ENCODE measurements at regions not wholly inside any gene's neighbourhood (a gene's known extent, or its start where the extent isn't known, plus 50 kb on each side); places are given as distances from the start of the nearest gene placed in this dataset.
"Not testable (repeated sequence)": the region's sequence is repeated elsewhere in the genome, so short reads cannot be mapped to it uniquely, and the experiment has no call there.

GRCh38 chr2:236823041-236823629 lies 253.5 kb downstream of the ACKR3 start:
- Mint-ChIP-seq H3K36me3 (no peaks in the 10 kb centered on the region), H3K9me3 (peaks cover 7% of the 10 kb centered on the region), H3K27ac (no peak overlapping the region), H3K4me1 (no peaks in the 10 kb centered on the region), H3K4me3 (no peak overlapping the region), H3K27me3 (peaks cover 14% of the 10 kb centered on the region)
- peak; percentile 18 for ATAC-seq

GRCh38 chr2:236823963-236824362 lies 254.3 kb downstream of the ACKR3 start:
- ATAC-seq, result no peak
- Mint-ChIP-seq H3K36me3 (no peaks in the 10 kb centered on the region), H3K9me3 (peaks cover 7% of the 10 kb centered on the region), H3K4me3 (no peak overlapping the region), H3K4me1 (no peaks in the 10 kb centered on the region), H3K27me3 (peaks cover 5% of the 10 kb centered on the region), H3K27ac (no peak overlapping the region)

GRCh38 chr2:236824836-236825235 lies 255.2 kb downstream of the ACKR3 start:
- Mint-ChIP-seq H3K4me3 (no peak overlapping the region), H3K36me3 (no peaks in the 10 kb centered on the region), H3K27me3 (no peaks in the 10 kb centered on the region), H3K27ac (no peak overlapping the region), H3K4me1 (no peaks in the 10 kb centered on the region), H3K9me3 (peaks cover 7% of the 10 kb centered on the region)
- no peak for ATAC-seq

- Mint-ChIP-seq H3K4me3 (no peak overlapping the region), H3K4me1 (no peaks in the 10 kb centered on the region), H3K9me3 (peaks cover 7% of the 10 kb centered on the region), H3K27ac (no peak overlapping the region), H3K27me3 (peaks cover 6% of the 10 kb centered on the region), H3K36me3 (no peaks in the 10 kb centered on the region)
- no peak for ATAC-seq
Observed at GRCh38 chr2:236825989-236826510, 256.4 kb downstream of the ACKR3 start.

- no peaks in the 10 kb centered on the region for H3K4me1 Mint-ChIP-seq
- peaks cover 4% of the 10 kb centered on the region for H3K9me3 Mint-ChIP-seq
- no peaks in the 10 kb centered on the region for H3K36me3 Mint-ChIP-seq
- no peak for ATAC-seq
- peaks cover 13% of the 10 kb centered on the region for H3K27me3 Mint-ChIP-seq
- H3K4me3 Mint-ChIP-seq, result no peak overlapping the region
- H3K27ac Mint-ChIP-seq, result no peak overlapping the region
Observed at GRCh38 chr2:236826606-236827156, 257.1 kb downstream of the ACKR3 start.

GRCh38 chr2:236827997-236828396 lies 257.7 kb upstream of the COPS8 start:
- H3K27ac Mint-ChIP-seq, result no peak overlapping the region
- no peaks in the 10 kb centered on the region for H3K9me3 Mint-ChIP-seq
- no peaks in the 10 kb centered on the region for H3K4me1 Mint-ChIP-seq
- no peak overlapping the region for H3K4me3 Mint-ChIP-seq
- ATAC-seq, result no peak
- H3K36me3 Mint-ChIP-seq, result no peaks in the 10 kb centered on the region
- peaks cover 20% of the 10 kb centered on the region for H3K27me3 Mint-ChIP-seq

- Mint-ChIP-seq H3K9me3 (no peaks in the 10 kb centered on the region), H3K27me3 (peaks cover 20% of the 10 kb centered on the region), H3K36me3 (no peaks in the 10 kb centered on the region), H3K4me1 (no peaks in the 10 kb centered on the region), H3K4me3 (no peak overlapping the region), H3K27ac (no peak overlapping the region)
- ATAC-seq, result no peak
Observed at GRCh38 chr2:236828820-236829219, 256.9 kb upstream of the COPS8 start.

- Mint-ChIP-seq H3K27ac (no peak overlapping the region), H3K4me1 (no peaks in the 10 kb centered on the region), H3K36me3 (no peaks in the 10 kb centered on the region), H3K27me3 (peaks cover 23% of the 10 kb centered on the region), H3K9me3 (peaks cover 1% of the 10 kb centered on the region), H3K4me3 (no peak overlapping the region)
- no peak for ATAC-seq
Observed at GRCh38 chr2:236830926-236831325, 254.8 kb upstream of the COPS8 start.

GRCh38 chr2:236831698-236832097 lies 254.0 kb upstream of the COPS8 start:
- no peak for ATAC-seq
- Mint-ChIP-seq H3K9me3 (peaks cover 6% of the 10 kb centered on the region), H3K36me3 (no peaks in the 10 kb centered on the region), H3K27me3 (peaks cover 30% of the 10 kb centered on the region), H3K4me3 (no peak overlapping the region), H3K4me1 (no peaks in the 10 kb centered on the region), H3K27ac (no peak overlapping the region)

- H3K36me3 Mint-ChIP-seq, result no peaks in the 10 kb centered on the region
- no peak for ATAC-seq
- peaks cover 30% of the 10 kb centered on the region for H3K27me3 Mint-ChIP-seq
- H3K4me3 Mint-ChIP-seq, result no peak overlapping the region
- peaks cover 6% of the 10 kb centered on the region for H3K9me3 Mint-ChIP-seq
- H3K27ac Mint-ChIP-seq, result no peak overlapping the region
- no peaks in the 10 kb centered on the region for H3K4me1 Mint-ChIP-seq
Observed at GRCh38 chr2:236833501-236834073, 252.1 kb upstream of the COPS8 start.

GRCh38 chr2:236834284-236834683 lies 251.4 kb upstream of the COPS8 start:
- no peak overlapping the region for H3K4me3 Mint-ChIP-seq
- ATAC-seq, result no peak
- H3K9me3 Mint-ChIP-seq, result peaks cover 6% of the 10 kb centered on the region
- H3K27ac Mint-ChIP-seq, result no peak overlapping the region
- H3K36me3 Mint-ChIP-seq, result no peaks in the 10 kb centered on the region
- no peaks in the 10 kb centered on the region for H3K4me1 Mint-ChIP-seq
- peaks cover 30% of the 10 kb centered on the region for H3K27me3 Mint-ChIP-seq

- H3K36me3 Mint-ChIP-seq, result no peaks in the 10 kb centered on the region
- peaks cover 30% of the 10 kb centered on the region for H3K27me3 Mint-ChIP-seq
- no peak overlapping the region for H3K4me3 Mint-ChIP-seq
- no peak for ATAC-seq
- no peak overlapping the region for H3K27ac Mint-ChIP-seq
- no peaks in the 10 kb centered on the region for H3K4me1 Mint-ChIP-seq
- peaks cover 6% of the 10 kb centered on the region for H3K9me3 Mint-ChIP-seq
Observed at GRCh38 chr2:236835307-236836024, 250.2 kb upstream of the COPS8 start.

- not testable (repeated sequence) for ATAC-seq, H3K36me3 Mint-ChIP-seq, H3K9me3 Mint-ChIP-seq, H3K4me3 Mint-ChIP-seq, H3K4me1 Mint-ChIP-seq, H3K27ac Mint-ChIP-seq
- H3K27me3 Mint-ChIP-seq, result peaks cover 24% of the 10 kb centered on the region
Observed at GRCh38 chr2:236836028-236836427, 249.7 kb upstream of the COPS8 start.

GRCh38 chr2:236840215-236840614 lies 245.5 kb upstream of the COPS8 start:
- ATAC-seq, result no peak
- H3K27me3 Mint-ChIP-seq, result peaks cover 36% of the 10 kb centered on the region
- H3K27ac Mint-ChIP-seq, result no peak overlapping the region
- H3K4me1 Mint-ChIP-seq, result no peaks in the 10 kb centered on the region
- H3K36me3 Mint-ChIP-seq, result no peaks in the 10 kb centered on the region
- no peak overlapping the region for H3K4me3 Mint-ChIP-seq
- H3K9me3 Mint-ChIP-seq, result peaks cover 6% of the 10 kb centered on the region

GRCh38 chr2:236840857-236841256 lies 244.8 kb upstream of the COPS8 start:
- no peaks in the 10 kb centered on the region for H3K4me1 Mint-ChIP-seq
- peaks cover 5% of the 10 kb centered on the region for H3K9me3 Mint-ChIP-seq
- H3K27ac Mint-ChIP-seq, result no peak overlapping the region
- peaks cover 34% of the 10 kb centered on the region for H3K27me3 Mint-ChIP-seq
- H3K36me3 Mint-ChIP-seq, result no peaks in the 10 kb centered on the region
- no peak for ATAC-seq
- H3K4me3 Mint-ChIP-seq, result no peak overlapping the region
